ENCODE measurements at regions not wholly inside any gene's neighbourhood (a gene's known extent, or its start where the extent isn't known, plus 50 kb on each side); places are given as distances from the start of the nearest gene placed in this dataset.

DNA sequence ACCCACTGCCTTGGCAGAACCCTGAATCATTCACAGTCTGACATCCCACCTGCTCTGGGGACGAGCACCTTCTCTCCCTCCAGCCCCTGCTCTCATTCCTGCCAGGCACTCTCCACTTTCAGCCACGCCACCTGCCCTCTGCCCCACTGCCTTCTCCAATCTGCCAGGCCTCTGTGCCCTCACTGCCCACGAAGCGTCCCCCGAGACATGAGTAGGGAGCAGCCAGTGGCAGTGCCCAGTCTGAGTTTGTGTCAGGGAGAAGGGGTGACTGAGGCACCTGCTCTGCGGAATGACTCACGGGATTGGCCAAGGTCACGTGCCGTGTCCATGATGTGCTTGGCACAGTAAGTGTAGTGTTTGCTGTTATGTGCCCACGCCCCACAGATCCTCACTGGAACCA is 215.2 kb upstream of the PPP2R2D start:
- H3K27me3 ChIP-seq, result peaks cover 0 to 17% of the 10 kb centered on the region in 2 donors
- TF ChIP-seq, protein P1, sequence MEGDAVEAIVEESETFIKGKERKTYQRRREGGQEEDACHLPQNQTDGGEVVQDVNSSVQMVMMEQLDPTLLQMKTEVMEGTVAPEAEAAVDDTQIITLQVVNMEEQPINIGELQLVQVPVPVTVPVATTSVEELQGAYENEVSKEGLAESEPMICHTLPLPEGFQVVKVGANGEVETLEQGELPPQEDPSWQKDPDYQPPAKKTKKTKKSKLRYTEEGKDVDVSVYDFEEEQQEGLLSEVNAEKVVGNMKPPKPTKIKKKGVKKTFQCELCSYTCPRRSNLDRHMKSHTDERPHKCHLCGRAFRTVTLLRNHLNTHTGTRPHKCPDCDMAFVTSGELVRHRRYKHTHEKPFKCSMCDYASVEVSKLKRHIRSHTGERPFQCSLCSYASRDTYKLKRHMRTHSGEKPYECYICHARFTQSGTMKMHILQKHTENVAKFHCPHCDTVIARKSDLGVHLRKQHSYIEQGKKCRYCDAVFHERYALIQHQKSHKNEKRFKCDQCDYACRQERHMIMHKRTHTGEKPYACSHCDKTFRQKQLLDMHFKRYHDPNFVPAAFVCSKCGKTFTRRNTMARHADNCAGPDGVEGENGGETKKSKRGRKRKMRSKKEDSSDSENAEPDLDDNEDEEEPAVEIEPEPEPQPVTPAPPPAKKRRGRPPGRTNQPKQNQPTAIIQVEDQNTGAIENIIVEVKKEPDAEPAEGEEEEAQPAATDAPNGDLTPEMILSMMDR (IDR thresholded peaks at IDR 0.05), result no peak
- TF ChIP-seq POLR2AphosphoS5 (IDR thresholded peaks at IDR 0.05) (no peak), POLR2A (IDR thresholded peaks at IDR 0.05) (no peak)
- no peaks in the 10 kb centered on the region for H3K9me3 ChIP-seq
- intact Hi-C loops (cut with DNase I; ENCODE audit: low total_unique reads), result no loop called here
- H3K36me3 ChIP-seq, result no peaks in the 10 kb centered on the region
- H3K27ac ChIP-seq, result no peak overlapping the region
- H3K4me1 ChIP-seq, result no peaks in the 10 kb centered on the region
- no peak for DNase-seq (ENCODE audit: low spot score in 2 of 2)
- no peak overlapping the region for H3K4me3 ChIP-seq

DNA sequence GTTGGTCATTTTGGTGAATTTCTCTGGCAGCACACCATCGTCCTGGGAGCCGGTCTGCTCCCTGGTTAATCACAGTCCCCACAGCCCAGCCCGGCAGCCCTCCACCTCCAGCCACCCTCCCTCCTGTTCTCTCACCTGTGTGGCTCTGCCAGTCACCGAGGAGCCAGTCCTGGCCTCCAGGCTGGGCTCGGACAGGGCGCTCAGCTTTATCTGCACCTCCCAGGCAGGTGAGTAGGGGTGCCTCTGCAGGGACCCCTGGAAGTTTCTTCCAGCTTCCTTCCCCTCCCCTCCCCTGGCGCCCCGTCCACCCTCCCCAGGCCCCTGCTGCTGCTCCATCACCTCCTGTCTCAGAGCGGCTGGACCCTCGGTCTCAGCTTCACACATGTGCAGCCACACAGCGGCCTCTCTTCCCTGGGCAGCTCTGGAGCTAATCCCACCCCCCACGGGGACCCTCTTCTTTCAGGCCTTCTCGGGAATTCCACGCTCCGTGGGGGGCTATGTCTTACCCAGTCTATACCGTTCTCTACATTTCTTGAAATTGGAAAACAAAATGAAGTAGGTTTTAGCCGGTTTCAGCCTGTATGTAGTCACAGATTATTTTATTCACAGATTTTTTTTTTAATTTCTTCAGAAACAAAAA is 213.9 kb upstream of the PPP2R2D start:
- Histone ChIP-seq H3K9me3 (no peaks in the 10 kb centered on the region), H3K27ac (no peak overlapping the region), H3K27me3 (peaks cover 0 to 22% of the 10 kb centered on the region in 2 donors), H3K4me1 (no peaks in the 10 kb centered on the region), H3K4me3 (no peak overlapping the region), H3K36me3 (no peaks in the 10 kb centered on the region)
- intact Hi-C loops (cut with DNase I; ENCODE audit: low total_unique reads), result no loop called here
- TF ChIP-seq, protein P1 (IDR thresholded peaks at IDR 0.05), result no peak
- no peak for TF ChIP-seq POLR2A (IDR thresholded peaks at IDR 0.05)
- TF ChIP-seq POLR2AphosphoS5 (IDR thresholded peaks at IDR 0.05), result no peak
- DNase-seq (ENCODE audit: low spot score in 2 of 2), result no peak

DNA sequence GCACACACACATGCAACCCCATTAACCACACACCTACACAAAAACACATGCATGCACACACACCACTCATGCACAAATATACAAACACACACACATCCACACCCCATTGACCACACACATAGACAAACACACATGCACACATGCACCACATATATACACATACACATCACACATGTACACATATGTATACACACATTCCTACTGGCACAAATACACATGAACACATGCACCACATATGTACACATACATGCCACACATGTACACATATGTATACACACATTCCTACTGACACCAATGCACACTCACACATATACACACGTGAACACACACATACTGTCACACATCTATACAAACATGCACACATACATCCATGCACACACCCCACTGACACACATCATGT is 212.5 kb upstream of the PPP2R2D start:
- TF ChIP-seq POLR2AphosphoS5 (IDR thresholded peaks at IDR 0.05) (no peak), POLR2A (IDR thresholded peaks at IDR 0.05) (no peak)
- TF ChIP-seq, protein P1 (IDR thresholded peaks at IDR 0.05), result no peak
- intact Hi-C loops (cut with DNase I; ENCODE audit: low total_unique reads), result no loop called here
- Histone ChIP-seq H3K9me3 (no peaks in the 10 kb centered on the region), H3K36me3 (no peaks in the 10 kb centered on the region), H3K4me1 (no peaks in the 10 kb centered on the region), H3K27me3 (peaks cover 0 to 31% of the 10 kb centered on the region in 2 donors), H3K4me3 (no peak overlapping the region), H3K27ac (no peak overlapping the region)
- DNase-seq (ENCODE audit: low spot score in 2 of 2), result no peak

DNA sequence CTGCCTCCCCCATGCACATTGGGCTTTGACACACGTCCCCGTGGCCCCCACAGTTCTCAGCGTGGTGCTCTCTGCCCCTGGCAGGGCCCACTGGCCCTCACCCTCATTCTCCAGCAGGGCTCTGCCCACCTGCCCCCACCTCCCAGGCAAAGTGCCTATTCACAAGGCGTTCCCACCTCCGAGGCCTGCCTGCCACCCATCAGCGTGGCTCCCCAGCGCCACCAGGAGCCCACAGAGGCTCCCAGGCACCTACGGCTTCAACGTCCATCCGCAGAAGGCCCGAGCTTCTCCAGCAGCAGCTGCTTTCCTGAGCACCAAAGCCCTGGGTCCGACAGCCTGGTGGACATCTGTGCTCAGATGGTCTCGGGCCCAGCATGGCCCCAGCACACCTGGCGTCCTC is 211.8 kb upstream of the PPP2R2D start:
- H3K27ac ChIP-seq, result no peak overlapping the region
- TF ChIP-seq, protein P1 (IDR thresholded peaks at IDR 0.05), result no peak
- TF ChIP-seq POLR2AphosphoS5 (IDR thresholded peaks at IDR 0.05), result no peak
- TF ChIP-seq POLR2A (IDR thresholded peaks at IDR 0.05), result no peak
- no peaks in the 10 kb centered on the region for H3K4me1 ChIP-seq
- no peaks in the 10 kb centered on the region for H3K9me3 ChIP-seq
- no peak for DNase-seq (ENCODE audit: low spot score in 2 of 2)
- intact Hi-C loops (cut with DNase I; ENCODE audit: low total_unique reads), result no loop called here
- no peaks in the 10 kb centered on the region for H3K36me3 ChIP-seq
- peaks cover 0 to 31% of the 10 kb centered on the region in 2 donors for H3K27me3 ChIP-seq
- H3K4me3 ChIP-seq, result no peak overlapping the region

DNA sequence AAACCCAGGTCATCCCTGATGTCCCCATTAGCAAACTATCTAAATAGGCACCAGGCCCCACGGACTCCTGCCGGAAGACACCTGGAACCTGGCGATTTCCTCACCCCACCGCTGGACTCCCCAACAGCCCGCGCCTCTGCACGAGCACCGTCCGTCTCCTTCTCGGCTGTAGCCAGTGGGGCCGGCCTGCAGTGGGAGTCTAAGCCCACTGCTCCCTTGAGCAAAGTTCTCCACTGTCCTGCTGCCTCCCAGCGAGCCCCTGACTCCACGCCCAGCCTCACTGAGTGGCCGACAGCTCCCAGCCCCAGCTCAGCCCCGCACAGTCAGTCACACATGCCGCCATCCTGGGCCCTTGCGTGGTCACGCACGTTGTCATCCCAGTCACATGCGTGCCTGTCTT is 211.3 kb upstream of the PPP2R2D start:
- no peak for DNase-seq (ENCODE audit: low spot score in 2 of 2)
- peaks cover 0 to 36% of the 10 kb centered on the region in 2 donors for H3K27me3 ChIP-seq
- H3K9me3 ChIP-seq, result no peaks in the 10 kb centered on the region
- H3K4me1 ChIP-seq, result no peaks in the 10 kb centered on the region
- no peaks in the 10 kb centered on the region for H3K36me3 ChIP-seq
- H3K4me3 ChIP-seq, result no peak overlapping the region
- TF ChIP-seq POLR2A (IDR thresholded peaks at IDR 0.05) (no peak), POLR2AphosphoS5 (IDR thresholded peaks at IDR 0.05) (no peak)
- TF ChIP-seq, protein P1 (IDR thresholded peaks at IDR 0.05), result no peak
- H3K27ac ChIP-seq, result no peak overlapping the region
- intact Hi-C loops (cut with DNase I; ENCODE audit: low total_unique reads), result no loop called here
